CD4-positive, alpha-beta T cell (primary cell): ENCODE measurements at regions not wholly inside any gene's neighbourhood (a gene's known extent, or its start where the extent isn't known, plus 50 kb on each side); places are given as distances from the start of the nearest gene placed in this dataset.

ENCODE experiments used
- ATAC-seq: fragments of 200-7000 bp; cut with Tn5 transposase; one replicate; pipeline ENCODE4 v1.10.0; 2022; ENCODE audit warnings: mild to moderate bottlenecking; ENCODE audit not compliant: poor library complexity
- CTCF ChIA-PET: fragments of 350-600 bp; sonication (Branson Sonifier 250); formaldehyde crosslinking; loops from one replicate; lab custom pipeline; 2021; ENCODE audit warnings: antibody characterized with exemption, inconsistent platforms; lab: Charles Lee
- POLR2A ChIA-PET: fragments of 350-600 bp; sonication (Branson Sonifier 250); formaldehyde crosslinking; loops from one replicate; lab custom pipeline; 2021; ENCODE audit warnings: antibody characterized with exemption, inconsistent platforms; lab: Charles Lee
- DNase-seq, 14 experiments: peaks; one replicate each; pipeline ENCODE4 v3.0.0-alpha.2; 2013 to 2020; ENCODE audit warnings: mixed read lengths in 2 of 14
- H3K27ac ChIP-seq, 2 donors: one replicate each; pipeline versions ENCODE4 v1.5.1 to v1.7.0; 2013; ENCODE audit warnings: low read length in 2 of 2, low read depth in 1 of 2, mild to moderate bottlenecking in 1 of 2
- H3K27me3 ChIP-seq, 2 experiments: 1 replicate in 1 of 2; 2 replicates in 1 of 2; pipeline versions ENCODE4 v1.6.1 to v1.7.0; 2013; ENCODE audit warnings: low read length in 2 of 2, control low read depth in 1 of 2, mild to moderate bottlenecking in 1 of 2, moderate library complexity in 1 of 2; ENCODE audit not compliant: insufficient read depth in 2 of 2, control insufficient read depth in 1 of 2
- H3K36me3 ChIP-seq: one replicate; pipeline ENCODE4 v1.6.1; 2013; ENCODE audit warnings: low read length, control low read depth; ENCODE audit not compliant: insufficient read depth
- H3K4me1 ChIP-seq: one replicate; pipeline ENCODE4 v1.6.1; 2013; ENCODE audit warnings: low read length, control low read depth; ENCODE audit not compliant: insufficient read depth
- H3K4me3 ChIP-seq: one replicate; pipeline ENCODE4 v1.5.1; 2013; ENCODE audit warnings: mild to moderate bottlenecking, low read length, moderate library complexity
- H3K9me3 ChIP-seq, 2 experiments: 1 replicate in 1 of 2; 2 replicates in 1 of 2; pipeline versions ENCODE4 v1.6.1 to v1.7.0; 2013; ENCODE audit warnings: low read length in 2 of 2, mild to moderate bottlenecking in 2 of 2, control low read depth in 1 of 2, moderate library complexity in 1 of 2; ENCODE audit not compliant: control insufficient read depth in 1 of 2, insufficient read depth in 1 of 2
- H3K27ac Mint-ChIP-seq: one replicate; pipeline ENCODE4 v1.8.0; 2020; ENCODE audit warnings: mixed read lengths
- H3K27me3 Mint-ChIP-seq: one replicate; pipeline ENCODE4 v1.8.0; 2021; ENCODE audit warnings: mixed read lengths
- H3K36me3 Mint-ChIP-seq: one replicate; pipeline ENCODE4 v1.8.0; 2021; ENCODE audit warnings: low read depth, mixed read lengths
- H3K4me1 Mint-ChIP-seq: one replicate; pipeline ENCODE4 v1.8.0; 2021; ENCODE audit warnings: low read depth, mixed read lengths
- H3K4me3 Mint-ChIP-seq: one replicate; pipeline ENCODE4 v1.8.0; 2020; ENCODE audit warnings: mild to moderate bottlenecking, mixed read lengths
- H3K9me3 Mint-ChIP-seq: one replicate; pipeline ENCODE4 v1.8.0; 2020; ENCODE audit warnings: mixed read lengths
- intact Hi-C, 2 experiments: fragments of 100-400 bp; cut with DNase I in 1 of 2; cut with micrococcal nuclease in 1 of 2; formaldehyde crosslinking; loops; one replicate each; pipeline versions ENCODE4 v1.15.1 to v1.9.0; 2023 to 2025; cut with DNase I, micrococcal nuclease
- TF ChIP-seq, protein P1 (sequence below): fragments of 200-600 bp; IDR thresholded peaks from one replicate; pipeline ENCODE4 v1.8.0; 2022; ENCODE audit warnings: antibody characterized with exemption, mild to moderate bottlenecking

DNA sequence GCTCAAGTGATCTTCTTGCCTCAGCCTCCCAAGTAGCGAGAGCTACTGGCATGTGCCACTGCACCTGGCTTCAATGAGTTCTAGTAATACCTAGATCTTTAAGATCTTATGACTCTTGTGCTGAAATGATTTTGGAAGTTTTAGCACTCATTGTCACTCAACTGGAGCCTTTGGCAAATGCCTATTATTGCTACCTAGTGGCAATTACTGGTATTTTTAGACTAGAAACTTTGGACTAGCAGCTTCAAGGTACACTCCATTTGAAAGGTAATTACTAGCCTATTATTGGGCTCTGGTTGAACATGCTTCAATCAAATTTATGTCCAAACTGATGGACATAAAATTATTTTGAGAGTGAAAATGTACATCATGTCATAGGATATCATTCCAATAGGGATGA lies 80.7 kb upstream of the MUCL1 start:
- no peak overlapping the region for H3K27ac Mint-ChIP-seq

DNA sequence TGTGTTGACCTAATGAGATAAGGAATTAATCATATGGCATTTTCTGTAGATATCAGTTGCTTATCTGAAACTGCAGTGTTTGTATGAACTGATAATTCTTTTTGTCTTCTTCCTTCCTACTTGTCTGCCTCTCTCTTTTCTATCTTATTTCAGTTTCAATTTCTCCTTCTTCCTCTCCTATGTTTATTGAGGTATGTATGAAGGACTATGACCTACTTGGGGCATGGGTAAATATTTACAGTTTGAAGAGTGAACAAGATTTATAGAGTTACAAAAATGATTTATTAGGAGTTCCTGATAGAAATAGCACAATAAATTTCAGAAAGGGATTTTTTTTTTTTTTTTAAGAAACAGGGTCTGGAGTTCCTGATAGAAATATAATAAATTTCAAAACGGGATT lies 88.7 kb upstream of the MUCL1 start:
- TF ChIP-seq, protein P1, sequence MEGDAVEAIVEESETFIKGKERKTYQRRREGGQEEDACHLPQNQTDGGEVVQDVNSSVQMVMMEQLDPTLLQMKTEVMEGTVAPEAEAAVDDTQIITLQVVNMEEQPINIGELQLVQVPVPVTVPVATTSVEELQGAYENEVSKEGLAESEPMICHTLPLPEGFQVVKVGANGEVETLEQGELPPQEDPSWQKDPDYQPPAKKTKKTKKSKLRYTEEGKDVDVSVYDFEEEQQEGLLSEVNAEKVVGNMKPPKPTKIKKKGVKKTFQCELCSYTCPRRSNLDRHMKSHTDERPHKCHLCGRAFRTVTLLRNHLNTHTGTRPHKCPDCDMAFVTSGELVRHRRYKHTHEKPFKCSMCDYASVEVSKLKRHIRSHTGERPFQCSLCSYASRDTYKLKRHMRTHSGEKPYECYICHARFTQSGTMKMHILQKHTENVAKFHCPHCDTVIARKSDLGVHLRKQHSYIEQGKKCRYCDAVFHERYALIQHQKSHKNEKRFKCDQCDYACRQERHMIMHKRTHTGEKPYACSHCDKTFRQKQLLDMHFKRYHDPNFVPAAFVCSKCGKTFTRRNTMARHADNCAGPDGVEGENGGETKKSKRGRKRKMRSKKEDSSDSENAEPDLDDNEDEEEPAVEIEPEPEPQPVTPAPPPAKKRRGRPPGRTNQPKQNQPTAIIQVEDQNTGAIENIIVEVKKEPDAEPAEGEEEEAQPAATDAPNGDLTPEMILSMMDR: no peak
- no peak for ATAC-seq
- Histone ChIP-seq H3K4me1 (no peaks in the 10 kb centered on the region), H3K9me3 (no peaks in the 10 kb centered on the region), H3K36me3 (no peaks in the 10 kb centered on the region), H3K4me3 (no peak overlapping the region), H3K27ac (no peak overlapping the region), H3K27me3 (no peaks in the 10 kb centered on the region)
- intact Hi-C loops: no loop called here
- POLR2A ChIA-PET: no interaction called here
- peaks cover 8% of the 10 kb centered on the region for H3K4me1 Mint-ChIP-seq
- no peak overlapping the region for H3K27ac Mint-ChIP-seq
- CTCF ChIA-PET: no interaction called here
- DNase-seq: no peak
- H3K27me3 Mint-ChIP-seq: no peaks in the 10 kb centered on the region
- H3K4me3 Mint-ChIP-seq: no peak overlapping the region
- H3K36me3 Mint-ChIP-seq: no peaks in the 10 kb centered on the region
- no peaks in the 10 kb centered on the region for H3K9me3 Mint-ChIP-seq

More for the DNA sequence above, 80.7 kb upstream of the MUCL1 start:
- no peaks in the 10 kb centered on the region for H3K36me3 Mint-ChIP-seq
- peaks cover 0 to 5% of the 10 kb centered on the region in 2 experiments for H3K9me3 ChIP-seq
- ChIA-PET CTCF (no interaction called here), POLR2A (no interaction called here)
- no peak overlapping the region for H3K4me3 ChIP-seq
- DNase-seq (no peak), ATAC-seq (no peak)
- H3K27me3 Mint-ChIP-seq: peaks cover 27% of the 10 kb centered on the region
- no peak overlapping the region for H3K4me3 Mint-ChIP-seq
- TF ChIP-seq, protein P1: no peak
- H3K9me3 Mint-ChIP-seq: no peaks in the 10 kb centered on the region
- H3K36me3 ChIP-seq: no peaks in the 10 kb centered on the region
- peaks cover 37% of the 10 kb centered on the region for H3K4me1 Mint-ChIP-seq
- H3K27ac ChIP-seq: no peak overlapping the region
- H3K4me1 ChIP-seq: peaks cover 5% of the 10 kb centered on the region
- H3K27me3 ChIP-seq: no peaks in the 10 kb centered on the region
- intact Hi-C loops: no loop called here

DNA sequence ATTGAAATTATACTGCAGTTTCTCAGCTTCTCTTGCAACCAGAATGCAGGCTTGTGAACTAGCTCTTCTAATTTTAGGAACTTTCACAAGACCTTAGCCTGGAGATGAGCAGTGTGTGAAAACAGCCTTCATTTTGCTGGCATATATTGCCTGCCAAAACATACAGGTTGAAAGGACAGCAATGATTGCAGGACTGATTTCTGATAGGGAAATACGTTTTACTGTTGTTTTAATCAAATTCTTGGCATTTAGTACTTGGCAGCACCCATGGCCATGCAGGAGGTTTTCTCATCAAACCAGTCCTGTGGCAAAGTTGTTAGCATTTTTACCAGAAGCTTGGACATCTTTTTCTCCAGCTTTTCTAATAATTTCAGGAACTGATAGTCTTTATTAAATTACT lies 91.9 kb upstream of the MUCL1 start:
- TF ChIP-seq, protein P1: no peak
- Histone ChIP-seq H3K36me3 (no peaks in the 10 kb centered on the region), H3K4me1 (no peaks in the 10 kb centered on the region), H3K4me3 (no peak overlapping the region), H3K9me3 (peaks cover 0 to 4% of the 10 kb centered on the region in 2 experiments), H3K27ac (no peak overlapping the region), H3K27me3 (no peaks in the 10 kb centered on the region)
- intact Hi-C loops: no loop called here
- Mint-ChIP-seq H3K9me3 (peaks cover 7% of the 10 kb centered on the region), H3K27ac (no peak overlapping the region), H3K4me3 (no peak overlapping the region), H3K27me3 (no peaks in the 10 kb centered on the region), H3K36me3 (no peaks in the 10 kb centered on the region), H3K4me1 (peaks cover 8% of the 10 kb centered on the region)
- ATAC-seq (no peak), DNase-seq (no peak)
- CTCF ChIA-PET: no interaction called here
- POLR2A ChIA-PET: no interaction called here
